Thyroid gland (tissue), 4 donors: ENCODE measurements at regions not wholly inside any gene's neighbourhood (a gene's known extent, or its start where the extent isn't known, plus 50 kb on each side); places are given as distances from the start of the nearest gene placed in this dataset.
"Not testable (repeated sequence)": the region's sequence is repeated elsewhere in the genome, so short reads cannot be mapped to it uniquely, and the experiment has no call there.

ENCODE experiments used
- POLR2A ChIP-seq, 2 donors: fragments of 450-650 bp; IDR thresholded peaks; one replicate each; pipeline ENCODE4 v1.6.1; 2017; ENCODE audit warnings: antibody characterized with exemption in 2 of 2, mild to moderate bottlenecking in 2 of 2, moderate library complexity in 1 of 2
- TF ChIP-seq, protein P1 (sequence below), 6 experiments: fragments of 200-600 bp in 3 of 6; fragments of 450-650 bp in 3 of 6; sonication (generic) in 3 of 6; IDR thresholded peaks; one replicate each; pipeline ENCODE4 v1.5.1; 2016 to 2019; ENCODE audit warnings: antibody characterized with exemption in 6 of 6, mild to moderate bottlenecking in 2 of 6, inconsistent platforms in 1 of 6, moderate library complexity in 1 of 6

- TF ChIP-seq, protein P1, sequence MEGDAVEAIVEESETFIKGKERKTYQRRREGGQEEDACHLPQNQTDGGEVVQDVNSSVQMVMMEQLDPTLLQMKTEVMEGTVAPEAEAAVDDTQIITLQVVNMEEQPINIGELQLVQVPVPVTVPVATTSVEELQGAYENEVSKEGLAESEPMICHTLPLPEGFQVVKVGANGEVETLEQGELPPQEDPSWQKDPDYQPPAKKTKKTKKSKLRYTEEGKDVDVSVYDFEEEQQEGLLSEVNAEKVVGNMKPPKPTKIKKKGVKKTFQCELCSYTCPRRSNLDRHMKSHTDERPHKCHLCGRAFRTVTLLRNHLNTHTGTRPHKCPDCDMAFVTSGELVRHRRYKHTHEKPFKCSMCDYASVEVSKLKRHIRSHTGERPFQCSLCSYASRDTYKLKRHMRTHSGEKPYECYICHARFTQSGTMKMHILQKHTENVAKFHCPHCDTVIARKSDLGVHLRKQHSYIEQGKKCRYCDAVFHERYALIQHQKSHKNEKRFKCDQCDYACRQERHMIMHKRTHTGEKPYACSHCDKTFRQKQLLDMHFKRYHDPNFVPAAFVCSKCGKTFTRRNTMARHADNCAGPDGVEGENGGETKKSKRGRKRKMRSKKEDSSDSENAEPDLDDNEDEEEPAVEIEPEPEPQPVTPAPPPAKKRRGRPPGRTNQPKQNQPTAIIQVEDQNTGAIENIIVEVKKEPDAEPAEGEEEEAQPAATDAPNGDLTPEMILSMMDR (IDR thresholded peaks at IDR 0.05), result not testable (repeated sequence)
- not testable (repeated sequence) for TF ChIP-seq POLR2A (IDR thresholded peaks at IDR 0.05)
These were observed 94.4 kb upstream of the PRSS3 start for GRCh38 chr9:33700940-33701339.
